ENCODE measurements at regions not wholly inside any gene's neighbourhood (a gene's known extent, or its start where the extent isn't known, plus 50 kb on each side); places are given as distances from the start of the nearest gene placed in this dataset.

- no peak overlapping the region for H3K4me3 ChIP-seq (replicated peaks; ENCODE audit: low read depth, low read length)
- DNase-seq (ENCODE audit: extremely low read depth, low read depth) = no peak
- TF ChIP-seq CTCF (IDR thresholded peaks at IDR 0.05; ENCODE audit: low read depth, low read length, missing control alignments) = no peak
Measured at GRCh38 chr1:244354810-244355278, 96.9 kb downstream of the ADSS2 start.

GRCh38 chr1:244356376-244356775, 95.3 kb downstream of the ADSS2 start:
- no peak for TF ChIP-seq CTCF (IDR thresholded peaks at IDR 0.05; ENCODE audit: low read depth, low read length, missing control alignments)
- DNase-seq (ENCODE audit: extremely low read depth, low read depth) = no peak
- no peak overlapping the region for H3K4me3 ChIP-seq (replicated peaks; ENCODE audit: low read depth, low read length)
